ENCODE measurements at regions not wholly inside any gene's neighbourhood (a gene's known extent, or its start where the extent isn't known, plus 50 kb on each side); places are given as distances from the start of the nearest gene placed in this dataset.

DNA sequence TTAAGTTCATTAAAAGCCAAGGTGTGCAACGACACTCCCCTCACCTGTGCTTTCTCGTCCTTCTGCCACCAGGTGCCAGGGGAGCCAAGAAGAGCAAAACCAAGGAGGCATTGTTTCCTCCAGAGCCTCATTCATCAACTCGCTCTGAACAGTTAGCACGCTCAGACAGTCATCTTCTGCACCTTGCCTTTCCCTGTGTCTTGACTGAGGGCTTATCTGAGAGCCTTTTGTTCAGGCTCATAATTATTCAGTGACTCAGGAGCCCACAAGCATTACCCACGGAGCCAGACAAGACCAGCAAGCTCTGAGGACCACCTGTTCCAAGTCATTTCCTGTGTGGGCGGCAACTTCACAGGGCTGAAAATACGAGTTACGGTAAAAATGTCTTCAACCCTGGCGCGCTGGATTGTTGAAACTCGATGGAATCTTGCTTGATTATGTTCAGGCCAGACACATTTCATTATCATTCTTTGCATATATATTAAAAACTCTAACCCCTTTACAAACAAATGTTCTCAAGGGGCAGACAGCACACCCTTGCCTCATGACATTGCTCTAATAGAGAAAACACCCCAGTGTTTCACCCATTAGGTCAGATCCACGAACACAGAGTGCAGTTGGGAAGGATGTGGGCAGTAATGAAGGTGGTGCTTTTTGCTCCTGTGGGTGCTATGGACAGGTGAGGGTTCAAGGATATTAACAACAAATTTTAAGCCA, 89.7 kb upstream of the RUNX1 start:
- peaks cover 7 to 8% of the 10 kb centered on the region in 2 experiments for H3K4me1 ChIP-seq (ENCODE audit: control insufficient read depth in 1 of 2, extremely low read depth in 1 of 2, insufficient read depth in 2 of 2, low read length in 2 of 2)
- CTCF ChIA-PET, result interaction anchor here (0.6 to 1.1 kb wide), 5 partner anchors 14 to 558 kb away, joined by 3 to 12 read pairs (median 3); no protein-coding TSS in a partner anchor
- ATAC-seq (replicated peaks in 1 of 4), result peak; percentile 79 to 92 (median 87)
- H3K27ac ChIP-seq (ENCODE audit: low read length), result no peak overlapping the region
- H3K4me3 Mint-ChIP-seq, result peak overlapping the region; percentile 40 to 62 (median 47)
- H3K4me1 Mint-ChIP-seq, result peaks cover 16 to 18% (median 17%) of the 10 kb centered on the region in 3 donors
- no peaks in the 10 kb centered on the region for H3K36me3 Mint-ChIP-seq
- H3K4me3 ChIP-seq (ENCODE audit: control insufficient read depth in 1 of 2, extremely low read depth in 1 of 2, low read length in 1 of 2), result peak overlapping the region in 1 of 2 donors; percentile 17
- H3K9me3 Mint-ChIP-seq, result no peaks in the 10 kb centered on the region
- peak in 32 of 35 experiments; percentile 6 to 55 (median 27) for DNase-seq
- H3K27me3 Mint-ChIP-seq, result no peaks in the 10 kb centered on the region
- H3K27me3 ChIP-seq (replicated peaks in 1 of 2; ENCODE audit: control insufficient read depth in 2 of 2, extremely low read depth in 1 of 2, insufficient read depth in 2 of 2, low read length in 1 of 2), result no peaks in the 10 kb centered on the region
- H3K36me3 ChIP-seq (ENCODE audit: control insufficient read depth in 2 of 2, extremely low read depth in 1 of 2, insufficient read depth in 1 of 2, low read length in 1 of 2), result no peaks in the 10 kb centered on the region
- H3K27ac Mint-ChIP-seq, result peak overlapping the region in 1 of 2 donors; percentile 12
- POLR2A ChIA-PET, result interaction anchor here in 1 of 2 donors (0.6 kb wide), 1 partner anchor 10 kb away, joined by 4 read pairs; no protein-coding TSS in a partner anchor
- no peaks in the 10 kb centered on the region for H3K9me3 ChIP-seq
- 29% methylated on average over 5 of the region's 12 CpGs for WGBS (ENCODE audit: insufficient coverage)

GRCh38 chr21:35136586-35137219, 87.6 kb upstream of the RUNX1 start:
- H3K36me3 ChIP-seq (ENCODE audit: control insufficient read depth in 2 of 2, extremely low read depth in 1 of 2, insufficient read depth in 1 of 2, low read length in 1 of 2), result no peaks in the 10 kb centered on the region
- ATAC-seq (replicated peaks in 1 of 4), result no peak
- Mint-ChIP-seq H3K4me3 (no peak overlapping the region), H3K27ac (no peak overlapping the region), H3K9me3 (no peaks in the 10 kb centered on the region), H3K27me3 (no peaks in the 10 kb centered on the region), H3K36me3 (no peaks in the 10 kb centered on the region), H3K4me1 (peaks cover 16 to 18% (median 17%) of the 10 kb centered on the region in 3 donors)
- DNase-seq, result no peak
- no peaks in the 10 kb centered on the region for H3K27me3 ChIP-seq (replicated peaks in 1 of 2; ENCODE audit: control insufficient read depth in 2 of 2, extremely low read depth in 1 of 2, insufficient read depth in 2 of 2, low read length in 1 of 2)
- ChIA-PET POLR2A (no interaction called here), CTCF (no interaction called here)
- WGBS (ENCODE audit: insufficient coverage), result no CpG with 5 or more reads among the region's 1 CpG
- H3K9me3 ChIP-seq, result no peaks in the 10 kb centered on the region
- peaks cover 7 to 8% of the 10 kb centered on the region in 2 experiments for H3K4me1 ChIP-seq (ENCODE audit: control insufficient read depth in 1 of 2, extremely low read depth in 1 of 2, insufficient read depth in 2 of 2, low read length in 2 of 2)
- no peak overlapping the region for H3K27ac ChIP-seq (ENCODE audit: low read length)
- H3K4me3 ChIP-seq (ENCODE audit: control insufficient read depth in 1 of 2, extremely low read depth in 1 of 2, low read length in 1 of 2), result no peak overlapping the region

- Mint-ChIP-seq H3K4me3 (no peak overlapping the region), H3K36me3 (no peaks in the 10 kb centered on the region), H3K9me3 (no peaks in the 10 kb centered on the region), H3K4me1 (peaks cover 16 to 18% (median 17%) of the 10 kb centered on the region in 3 donors), H3K27me3 (no peaks in the 10 kb centered on the region), H3K27ac (no peak overlapping the region)
- ChIA-PET POLR2A (no interaction called here), CTCF (no interaction called here)
- no peak overlapping the region for H3K27ac ChIP-seq (ENCODE audit: low read length)
- no peak for DNase-seq
- H3K4me3 ChIP-seq (ENCODE audit: control insufficient read depth in 1 of 2, extremely low read depth in 1 of 2, low read length in 1 of 2), result no peak overlapping the region
- H3K27me3 ChIP-seq (replicated peaks in 1 of 2; ENCODE audit: control insufficient read depth in 2 of 2, extremely low read depth in 1 of 2, insufficient read depth in 2 of 2, low read length in 1 of 2), result no peaks in the 10 kb centered on the region
- no peak for ATAC-seq (replicated peaks in 1 of 4)
- no CpG with 5 or more reads among the region's 3 CpGs for WGBS (ENCODE audit: insufficient coverage)
- peaks cover 7 to 8% of the 10 kb centered on the region in 2 experiments for H3K4me1 ChIP-seq (ENCODE audit: control insufficient read depth in 1 of 2, extremely low read depth in 1 of 2, insufficient read depth in 2 of 2, low read length in 2 of 2)
- no peaks in the 10 kb centered on the region for H3K36me3 ChIP-seq (ENCODE audit: control insufficient read depth in 2 of 2, extremely low read depth in 1 of 2, insufficient read depth in 1 of 2, low read length in 1 of 2)
- H3K9me3 ChIP-seq, result no peaks in the 10 kb centered on the region
Measured at GRCh38 chr21:35136106-35136505, 87.0 kb upstream of the RUNX1 start.

GRCh38 chr21:35135481-35135880, 86.4 kb upstream of the RUNX1 start:
- WGBS (ENCODE audit: insufficient coverage), result 95% methylated on average over 7 of the region's 7 CpGs
- H3K4me3 ChIP-seq (ENCODE audit: control insufficient read depth in 1 of 2, extremely low read depth in 1 of 2, low read length in 1 of 2), result no peak overlapping the region
- no peaks in the 10 kb centered on the region for H3K9me3 Mint-ChIP-seq
- no peaks in the 10 kb centered on the region for H3K36me3 Mint-ChIP-seq
- no peak overlapping the region for H3K27ac Mint-ChIP-seq
- no peaks in the 10 kb centered on the region for H3K36me3 ChIP-seq (ENCODE audit: control insufficient read depth in 2 of 2, extremely low read depth in 1 of 2, insufficient read depth in 1 of 2, low read length in 1 of 2)
- CTCF ChIA-PET, result no interaction called here
- POLR2A ChIA-PET, result interaction anchor here in 1 of 2 donors (0.5 kb wide), 1 partner anchor 167 kb away, joined by 3 read pairs; no protein-coding TSS in a partner anchor
- no peaks in the 10 kb centered on the region for H3K27me3 ChIP-seq (replicated peaks in 1 of 2; ENCODE audit: control insufficient read depth in 2 of 2, extremely low read depth in 1 of 2, insufficient read depth in 2 of 2, low read length in 1 of 2)
- no peak overlapping the region for H3K27ac ChIP-seq (ENCODE audit: low read length)
- peaks cover 16 to 18% (median 17%) of the 10 kb centered on the region in 3 donors for H3K4me1 Mint-ChIP-seq
- H3K4me1 ChIP-seq (ENCODE audit: control insufficient read depth in 1 of 2, extremely low read depth in 1 of 2, insufficient read depth in 2 of 2, low read length in 2 of 2), result peaks cover 7 to 8% of the 10 kb centered on the region in 2 experiments
- H3K27me3 Mint-ChIP-seq, result no peaks in the 10 kb centered on the region
- DNase-seq, result no peak
- ATAC-seq (replicated peaks in 1 of 4), result no peak
- no peaks in the 10 kb centered on the region for H3K9me3 ChIP-seq
- no peak overlapping the region for H3K4me3 Mint-ChIP-seq

DNA sequence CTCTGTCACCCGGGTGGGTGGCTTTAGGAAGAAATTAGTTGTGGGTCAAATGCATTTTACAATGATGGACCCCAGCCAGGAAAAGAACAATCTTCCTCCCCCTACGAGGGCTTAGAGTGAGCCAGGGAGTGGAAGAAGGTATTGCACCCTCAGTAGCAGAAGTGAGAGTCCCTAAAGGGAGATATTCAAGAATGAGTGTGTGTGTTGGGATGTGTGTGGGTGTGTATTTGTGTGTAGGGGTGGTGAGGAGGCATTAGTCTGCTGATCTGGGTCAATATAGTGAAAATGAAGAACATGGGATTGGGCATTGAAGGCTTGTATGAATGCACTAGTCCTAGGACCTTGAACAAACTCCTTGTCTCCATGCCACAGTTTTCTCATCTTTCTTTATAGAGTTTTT, 85.2 kb upstream of the RUNX1 start:
- CTCF ChIA-PET, result no interaction called here
- ATAC-seq (replicated peaks in 1 of 4), result no peak
- peaks cover 12 to 14% (median 14%) of the 10 kb centered on the region in 3 donors for H3K4me1 Mint-ChIP-seq

GRCh38 chr21:35128536-35128935, 79.4 kb upstream of the RUNX1 start:
- DNase-seq, result no peak
- no peaks in the 10 kb centered on the region for H3K36me3 Mint-ChIP-seq
- no peak for ATAC-seq (replicated peaks in 1 of 4)
- Histone ChIP-seq H3K36me3 (ENCODE audit: control insufficient read depth in 2 of 2, extremely low read depth in 1 of 2, insufficient read depth in 1 of 2, low read length in 1 of 2) (no peaks in the 10 kb centered on the region), H3K9me3 (no peaks in the 10 kb centered on the region), H3K27ac (ENCODE audit: low read length) (no peak overlapping the region), H3K27me3 (replicated peaks in 1 of 2; ENCODE audit: control insufficient read depth in 2 of 2, extremely low read depth in 1 of 2, insufficient read depth in 2 of 2, low read length in 1 of 2) (no peaks in the 10 kb centered on the region), H3K4me1 (ENCODE audit: control insufficient read depth in 1 of 2, extremely low read depth in 1 of 2, insufficient read depth in 2 of 2, low read length in 2 of 2) (no peaks in the 10 kb centered on the region), H3K4me3 (ENCODE audit: control insufficient read depth in 1 of 2, extremely low read depth in 1 of 2, low read length in 1 of 2) (no peak overlapping the region)
- no peaks in the 10 kb centered on the region for H3K27me3 Mint-ChIP-seq
- H3K27ac Mint-ChIP-seq, result no peak overlapping the region
- CTCF ChIA-PET, result interaction anchor here in 1 of 2 donors (0.6 kb wide), 1 partner anchor 46 kb away, joined by 3 read pairs; no protein-coding TSS in a partner anchor
- no peak overlapping the region for H3K4me3 Mint-ChIP-seq
- WGBS (ENCODE audit: insufficient coverage), result no CpG with 5 or more reads among the region's 3 CpGs
- H3K4me1 Mint-ChIP-seq, result no peaks in the 10 kb centered on the region
- POLR2A ChIA-PET, result interaction anchor here in 1 of 2 donors (0.6 kb wide), 1 partner anchor 57 kb away, joined by 4 read pairs; no protein-coding TSS in a partner anchor
- H3K9me3 Mint-ChIP-seq, result peaks cover 0 to 22% (median 3%) of the 10 kb centered on the region in 3 donors

More for the DNA sequence above, 85.2 kb upstream of the RUNX1 start:
- POLR2A ChIA-PET, result no interaction called here
- H3K36me3 Mint-ChIP-seq, result no peaks in the 10 kb centered on the region
- no peak overlapping the region for H3K27ac Mint-ChIP-seq
- no peak overlapping the region for H3K27ac ChIP-seq (ENCODE audit: low read length)
- WGBS (ENCODE audit: insufficient coverage), result no CpG with 5 or more reads among the region's 2 CpGs
- H3K4me1 ChIP-seq (ENCODE audit: control insufficient read depth in 1 of 2, extremely low read depth in 1 of 2, insufficient read depth in 2 of 2, low read length in 2 of 2), result peaks cover 6 to 8% of the 10 kb centered on the region in 2 experiments
- H3K4me3 ChIP-seq (ENCODE audit: control insufficient read depth in 1 of 2, extremely low read depth in 1 of 2, low read length in 1 of 2), result no peak overlapping the region
- no peaks in the 10 kb centered on the region for H3K27me3 ChIP-seq (replicated peaks in 1 of 2; ENCODE audit: control insufficient read depth in 2 of 2, extremely low read depth in 1 of 2, insufficient read depth in 2 of 2, low read length in 1 of 2)
- H3K27me3 Mint-ChIP-seq, result no peaks in the 10 kb centered on the region
- peaks cover 0 to 5% (median 0%) of the 10 kb centered on the region in 3 donors for H3K9me3 Mint-ChIP-seq
- DNase-seq, result no peak
- no peaks in the 10 kb centered on the region for H3K36me3 ChIP-seq (ENCODE audit: control insufficient read depth in 2 of 2, extremely low read depth in 1 of 2, insufficient read depth in 1 of 2, low read length in 1 of 2)
- no peak overlapping the region for H3K4me3 Mint-ChIP-seq
- no peaks in the 10 kb centered on the region for H3K9me3 ChIP-seq
